Spleen (tissue), 7 donors: ENCODE measurements at regions not wholly inside any gene's neighbourhood (a gene's known extent, or its start where the extent isn't known, plus 50 kb on each side); places are given as distances from the start of the nearest gene placed in this dataset.

Experiments used
- POLR2A ChIP-seq, 3 donors: fragments of 450-650 bp; IDR thresholded peaks; one replicate each; pipeline ENCODE4 v1.5.1; 2017; ENCODE audit warnings: antibody characterized with exemption in 3 of 3, mild to moderate bottlenecking in 1 of 3
- TF ChIP-seq, protein P1 (sequence below), 11 experiments: fragments of 200-600 bp in 7 of 11; fragments of 450-650 bp in 4 of 11; sonication (generic) in 4 of 11; IDR thresholded peaks in 8 of 11; conservative IDR thresholded peaks in 3 of 11; 1 replicate in 7 of 11; 2 replicates in 4 of 11; pipeline versions ENCODE4 v1.4.0 to v1.8.0; 2016 to 2021; ENCODE audit warnings: antibody characterized with exemption in 11 of 11, inconsistent platforms in 4 of 11, mild to moderate bottlenecking in 1 of 11
- donor health status: DM: no; HTN: no; CAD: no; lungs with moderate emphysema.
- donor health status: DM: no; HTN: no; CAD: no.
- donor health status: DM: no; HTN: no; CAD: no.

DNA sequence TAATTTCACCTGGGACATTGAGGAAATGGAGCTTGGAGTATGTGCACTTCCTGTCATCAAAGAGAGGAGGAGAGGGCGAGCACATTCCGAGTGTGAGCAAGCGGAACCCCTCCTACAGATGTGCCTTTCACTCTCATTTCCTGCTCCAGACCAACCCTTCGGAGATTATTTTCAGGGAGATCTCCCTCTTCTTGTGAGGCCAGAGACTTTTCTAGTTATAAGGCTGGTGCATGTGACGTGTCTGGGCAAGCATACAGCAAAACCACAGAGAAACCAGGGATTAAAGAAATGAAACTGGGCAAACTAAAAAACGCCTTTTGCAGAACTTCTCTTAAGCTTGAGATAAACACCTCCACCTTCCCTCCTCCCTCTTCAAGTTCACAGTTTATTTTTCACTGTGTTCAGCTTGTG lies 409.2 kb upstream of the TCF4 start:
- TF ChIP-seq POLR2A (IDR thresholded peaks at IDR 0.05), result no peak
- TF ChIP-seq, protein P1, sequence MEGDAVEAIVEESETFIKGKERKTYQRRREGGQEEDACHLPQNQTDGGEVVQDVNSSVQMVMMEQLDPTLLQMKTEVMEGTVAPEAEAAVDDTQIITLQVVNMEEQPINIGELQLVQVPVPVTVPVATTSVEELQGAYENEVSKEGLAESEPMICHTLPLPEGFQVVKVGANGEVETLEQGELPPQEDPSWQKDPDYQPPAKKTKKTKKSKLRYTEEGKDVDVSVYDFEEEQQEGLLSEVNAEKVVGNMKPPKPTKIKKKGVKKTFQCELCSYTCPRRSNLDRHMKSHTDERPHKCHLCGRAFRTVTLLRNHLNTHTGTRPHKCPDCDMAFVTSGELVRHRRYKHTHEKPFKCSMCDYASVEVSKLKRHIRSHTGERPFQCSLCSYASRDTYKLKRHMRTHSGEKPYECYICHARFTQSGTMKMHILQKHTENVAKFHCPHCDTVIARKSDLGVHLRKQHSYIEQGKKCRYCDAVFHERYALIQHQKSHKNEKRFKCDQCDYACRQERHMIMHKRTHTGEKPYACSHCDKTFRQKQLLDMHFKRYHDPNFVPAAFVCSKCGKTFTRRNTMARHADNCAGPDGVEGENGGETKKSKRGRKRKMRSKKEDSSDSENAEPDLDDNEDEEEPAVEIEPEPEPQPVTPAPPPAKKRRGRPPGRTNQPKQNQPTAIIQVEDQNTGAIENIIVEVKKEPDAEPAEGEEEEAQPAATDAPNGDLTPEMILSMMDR (IDR thresholded peaks at IDR 0.05 in 8 of 11, conservative IDR thresholded peaks at IDR 0.05 in 3 of 11), result no peak
